RWPE2 (cell line): ENCODE measurements at regions not wholly inside any gene's neighbourhood (a gene's known extent, or its start where the extent isn't known, plus 50 kb on each side); places are given as distances from the start of the nearest gene placed in this dataset.
A peak's percentile ranks its signal among the peaks of the same experiment; 100 is the strongest.
"Not testable (repeated sequence)": the region's sequence is repeated elsewhere in the genome, so short reads cannot be mapped to it uniquely, and the experiment has no call there.

Experiments
- ATAC-seq: fragments of 200-7000 bp; cut with Tn5 transposase; 3 replicates; pipeline ENCODE4 v1.9.1; 2021; ENCODE audit warnings: low read depth
- DNase-seq: peaks from one replicate; pipeline ENCODE4 v3.0.0-alpha.2; 2020; ENCODE audit warnings: low spot score
- H3K27ac ChIP-seq: fragments of 450-650 bp; 2 replicates; pipeline ENCODE4 v1.5.1; 2017; ENCODE audit warnings: mild to moderate bottlenecking; ENCODE audit not compliant: poor library complexity, severe bottlenecking
- H3K27me3 ChIP-seq: fragments of 250-450 bp; sonication (Bioruptor Pico); 2 replicates; pipeline ENCODE4 v1.5.1; 2021; ENCODE audit warnings: mild to moderate bottlenecking, moderate library complexity; ENCODE audit not compliant: insufficient read depth, poor library complexity, severe bottlenecking
- H3K36me3 ChIP-seq: fragments of 250-450 bp; sonication (Bioruptor Pico); 2 replicates; pipeline ENCODE4 v1.5.1; 2020; ENCODE audit warnings: low read depth, mild to moderate bottlenecking, moderate library complexity
- H3K4me1 ChIP-seq: fragments of 250-450 bp; sonication (Bioruptor Pico); 2 replicates; pipeline ENCODE4 v1.5.1; 2021; ENCODE audit warnings: mild to moderate bottlenecking, moderate library complexity; ENCODE audit not compliant: insufficient read depth, poor library complexity, severe bottlenecking
- H3K4me3 ChIP-seq: fragments of 250-450 bp; sonication (Bioruptor Pico); 2 replicates; pipeline ENCODE4 v1.5.1; 2021; ENCODE audit warnings: mild to moderate bottlenecking, moderate library complexity; ENCODE audit not compliant: severe bottlenecking
- H3K9me3 ChIP-seq: fragments of 250-450 bp; sonication (Bioruptor Pico); 2 replicates; pipeline ENCODE4 v1.5.1; 2021; ENCODE audit warnings: mild to moderate bottlenecking, moderate library complexity; ENCODE audit not compliant: severe bottlenecking
- TF ChIP-seq, protein P1 (sequence below): fragments of 450-650 bp; IDR thresholded peaks from one replicate; pipeline ENCODE4 v1.5.1; 2017; ENCODE audit warnings: mild to moderate bottlenecking, moderate library complexity; ENCODE audit not compliant: poor library complexity, severe bottlenecking

- no peak overlapping the region for H3K27ac ChIP-seq
- TF ChIP-seq, protein P1, sequence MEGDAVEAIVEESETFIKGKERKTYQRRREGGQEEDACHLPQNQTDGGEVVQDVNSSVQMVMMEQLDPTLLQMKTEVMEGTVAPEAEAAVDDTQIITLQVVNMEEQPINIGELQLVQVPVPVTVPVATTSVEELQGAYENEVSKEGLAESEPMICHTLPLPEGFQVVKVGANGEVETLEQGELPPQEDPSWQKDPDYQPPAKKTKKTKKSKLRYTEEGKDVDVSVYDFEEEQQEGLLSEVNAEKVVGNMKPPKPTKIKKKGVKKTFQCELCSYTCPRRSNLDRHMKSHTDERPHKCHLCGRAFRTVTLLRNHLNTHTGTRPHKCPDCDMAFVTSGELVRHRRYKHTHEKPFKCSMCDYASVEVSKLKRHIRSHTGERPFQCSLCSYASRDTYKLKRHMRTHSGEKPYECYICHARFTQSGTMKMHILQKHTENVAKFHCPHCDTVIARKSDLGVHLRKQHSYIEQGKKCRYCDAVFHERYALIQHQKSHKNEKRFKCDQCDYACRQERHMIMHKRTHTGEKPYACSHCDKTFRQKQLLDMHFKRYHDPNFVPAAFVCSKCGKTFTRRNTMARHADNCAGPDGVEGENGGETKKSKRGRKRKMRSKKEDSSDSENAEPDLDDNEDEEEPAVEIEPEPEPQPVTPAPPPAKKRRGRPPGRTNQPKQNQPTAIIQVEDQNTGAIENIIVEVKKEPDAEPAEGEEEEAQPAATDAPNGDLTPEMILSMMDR: no peak
- no peak for ATAC-seq
- no peaks in the 10 kb centered on the region for H3K27me3 ChIP-seq
- H3K36me3 ChIP-seq: no peaks in the 10 kb centered on the region
- peaks cover 3% of the 10 kb centered on the region for H3K9me3 ChIP-seq
- no peak overlapping the region for H3K4me3 ChIP-seq
- no peak for DNase-seq
- no peaks in the 10 kb centered on the region for H3K4me1 ChIP-seq
Measured at GRCh38 chr5:91586232-91586631, 203.1 kb upstream of the ARRDC3 start.

DNA sequence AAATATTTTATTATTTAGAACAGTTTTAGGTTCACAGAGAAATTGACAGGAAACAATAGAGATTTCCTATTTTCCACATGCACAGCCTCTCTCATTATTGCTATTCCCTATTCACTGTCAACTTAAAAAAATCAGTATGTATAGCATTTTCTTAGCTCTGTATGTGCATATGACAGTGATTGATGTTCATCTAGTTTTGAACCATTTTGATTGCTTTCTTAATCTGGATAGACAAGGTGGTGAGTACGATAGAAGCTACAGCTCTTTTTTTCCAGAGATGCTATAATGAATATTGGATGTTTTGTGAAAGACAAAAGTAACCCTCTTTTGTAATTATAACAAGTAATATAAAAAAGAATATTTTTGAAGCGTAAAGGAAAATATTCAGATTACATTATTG is 201.2 kb upstream of the ARRDC3 start:
- TF ChIP-seq, protein P1: no peak
- H3K9me3 ChIP-seq: peaks cover 3% of the 10 kb centered on the region
- no peaks in the 10 kb centered on the region for H3K36me3 ChIP-seq
- no peaks in the 10 kb centered on the region for H3K27me3 ChIP-seq
- H3K27ac ChIP-seq: no peak overlapping the region
- H3K4me1 ChIP-seq: no peaks in the 10 kb centered on the region
- ATAC-seq (no peak), DNase-seq (no peak)
- H3K4me3 ChIP-seq: no peak overlapping the region

DNA sequence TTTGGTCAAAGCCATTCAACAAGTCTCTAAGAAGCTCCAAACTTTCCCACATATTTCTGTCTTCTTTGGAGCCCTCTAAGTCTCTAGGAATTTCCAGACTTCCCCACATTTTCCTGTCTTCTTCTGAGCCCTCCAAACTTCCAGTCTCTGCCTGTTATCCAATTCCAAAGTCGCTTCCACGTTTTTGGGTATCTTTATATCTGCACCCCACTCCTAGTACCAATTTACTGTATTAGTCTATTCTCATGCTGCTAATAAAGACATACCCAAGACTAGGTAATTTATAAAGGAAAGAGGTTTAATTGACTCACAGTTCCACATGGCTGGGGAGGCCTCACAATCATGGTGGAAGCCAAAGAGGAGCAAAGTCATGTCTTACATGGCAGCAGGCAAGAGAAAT is 182.9 kb upstream of the ARRDC3 start:
- H3K36me3 ChIP-seq, DNase-seq, H3K9me3 ChIP-seq, H3K4me1 ChIP-seq, H3K27me3 ChIP-seq, H3K4me3 ChIP-seq, H3K27ac ChIP-seq, ATAC-seq: not testable (repeated sequence)

DNA sequence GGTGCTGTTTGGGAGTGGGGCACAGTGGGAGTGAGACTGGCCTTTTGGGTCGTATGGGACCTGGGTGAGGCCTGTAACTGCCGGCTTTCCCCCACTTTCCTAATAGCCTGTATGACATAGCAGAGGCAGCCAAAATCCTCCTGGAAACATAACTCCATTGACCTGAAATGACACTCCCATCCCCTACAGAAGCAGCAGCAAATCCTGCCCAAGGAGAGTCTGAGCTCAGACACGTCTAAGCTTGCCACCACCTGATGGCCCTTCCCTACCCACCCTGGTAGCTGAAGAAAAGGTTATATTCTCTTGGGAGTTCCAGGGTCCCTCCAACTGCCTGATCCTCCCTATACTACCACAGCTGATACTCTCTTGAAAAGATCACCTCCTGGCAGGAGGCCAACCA is 179.8 kb upstream of the ARRDC3 start:
- Histone ChIP-seq H3K27me3 (no peaks in the 10 kb centered on the region), H3K27ac (no peak overlapping the region), H3K9me3 (no peaks in the 10 kb centered on the region), H3K36me3 (no peaks in the 10 kb centered on the region), H3K4me3 (no peak overlapping the region), H3K4me1 (no peaks in the 10 kb centered on the region)
- no peak for DNase-seq
- ATAC-seq: no peak
- TF ChIP-seq, protein P1: no peak

DNA sequence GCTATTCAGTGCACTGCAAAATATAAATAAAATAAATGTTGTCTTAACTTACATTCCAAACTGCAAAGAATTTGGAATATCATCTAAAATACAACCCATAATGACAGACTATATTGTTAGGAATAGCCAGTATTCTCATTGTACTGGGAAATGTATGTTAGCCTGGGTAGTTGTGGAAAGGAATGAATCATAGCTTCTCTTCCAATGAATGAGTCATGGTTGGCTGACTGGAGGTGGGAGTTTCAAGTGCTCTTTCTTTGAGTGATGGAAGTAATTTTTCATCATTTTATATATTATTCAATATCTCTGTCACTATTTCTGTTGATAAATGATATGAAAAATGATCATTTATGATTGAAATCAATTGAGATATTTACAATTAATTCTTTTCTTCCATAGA is 158.6 kb upstream of the ARRDC3 start:
- TF ChIP-seq, protein P1: no peak
- ATAC-seq (peak; percentile 89), DNase-seq (no peak)
- Histone ChIP-seq H3K4me1 (no peaks in the 10 kb centered on the region), H3K27me3 (peaks cover 3% of the 10 kb centered on the region), H3K4me3 (no peak overlapping the region), H3K9me3 (no peaks in the 10 kb centered on the region), H3K36me3 (no peaks in the 10 kb centered on the region), H3K27ac (no peak overlapping the region)
